ENCODE measurements at regions not wholly inside any gene's neighbourhood (a gene's known extent, or its start where the extent isn't known, plus 50 kb on each side); places are given as distances from the start of the nearest gene placed in this dataset.
A peak's percentile ranks its signal among the peaks of the same experiment; 100 is the strongest.
"Not testable (repeated sequence)": the region's sequence is repeated elsewhere in the genome, so short reads cannot be mapped to it uniquely, and the experiment has no call there.

DNA sequence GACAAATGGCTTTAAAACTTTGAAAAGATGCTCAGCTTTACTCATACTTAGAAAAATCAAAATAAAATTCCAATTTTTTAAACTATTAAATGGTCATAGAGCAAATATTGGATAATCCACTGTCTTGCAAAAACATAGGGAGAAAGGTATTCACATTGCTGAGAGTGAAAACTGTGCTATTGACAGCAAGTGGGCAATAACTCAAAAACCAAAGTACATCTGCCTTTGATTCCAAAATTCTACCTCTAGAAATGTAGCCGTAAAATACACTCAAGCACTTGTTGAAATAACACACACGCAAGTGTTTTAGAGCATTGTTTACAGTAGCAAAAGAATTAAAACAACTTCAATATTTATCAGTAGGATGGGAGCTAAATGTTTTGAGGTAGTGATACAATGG is 210.6 kb upstream of the HS3ST3A1 start:
- Mint-ChIP-seq H3K27me3 (no peaks in the 10 kb centered on the region), H3K9me3 (peaks cover 0 to 8% (median 0%) of the 10 kb centered on the region in 9 donors), H3K36me3 (peaks cover 0 to 10% (median 9%) of the 10 kb centered on the region in 3 donors), H3K4me1 (no peaks in the 10 kb centered on the region), H3K4me3 (no peak overlapping the region), H3K27ac (no peak overlapping the region)
- DNase-seq (no peak), ATAC-seq (no peak)
- POLR2A ChIA-PET, result no interaction called here

DNA sequence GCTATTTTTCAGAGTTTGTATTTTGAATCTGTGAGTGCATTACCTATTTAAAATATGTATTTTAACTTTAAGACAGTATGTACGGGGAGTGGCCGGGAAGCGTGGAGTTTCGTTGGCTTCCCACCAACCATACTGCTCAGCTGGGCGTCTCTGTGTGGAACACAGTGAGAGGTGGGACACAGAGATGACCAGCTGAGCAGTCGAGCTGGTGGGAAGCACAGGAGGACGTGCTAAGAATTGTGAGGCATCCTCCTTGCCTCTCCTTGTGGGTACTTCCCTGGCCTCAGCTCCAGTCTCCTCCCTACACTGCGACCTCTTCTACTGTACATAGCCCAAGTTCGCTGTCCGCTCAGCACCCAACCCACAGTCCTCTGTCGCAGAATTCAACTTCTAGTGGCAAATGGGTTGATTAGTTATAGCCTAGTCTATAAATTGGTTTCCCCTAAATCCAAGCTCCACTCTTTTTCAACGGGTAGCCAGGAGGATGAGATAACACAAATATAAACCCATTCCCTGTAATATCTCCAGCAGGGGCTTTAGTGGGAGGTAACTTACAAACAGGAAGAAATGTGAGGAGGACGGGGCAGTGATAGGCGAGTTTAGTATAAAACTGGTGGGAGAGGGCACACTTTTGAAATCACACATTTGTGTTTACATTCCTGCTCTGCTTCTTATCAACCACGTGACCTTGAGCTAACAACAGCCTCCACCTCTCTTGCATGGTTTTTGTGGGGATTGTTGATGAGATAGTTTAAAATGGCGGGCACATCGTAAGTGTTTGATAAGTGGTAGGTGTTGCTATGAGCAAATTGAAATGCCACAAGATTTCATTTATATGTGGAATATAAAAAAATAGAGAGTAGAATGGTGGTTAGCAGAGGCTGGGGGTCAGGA is 211.9 kb upstream of the HS3ST3A1 start:
- no peak overlapping the region for H3K4me3 Mint-ChIP-seq
- no peak overlapping the region for H3K27ac Mint-ChIP-seq
- ATAC-seq (no peak), DNase-seq (no peak)
- POLR2A ChIA-PET, result no interaction called here
- H3K9me3 Mint-ChIP-seq, result peaks cover 0 to 8% (median 0%) of the 10 kb centered on the region in 9 donors
- H3K27me3 Mint-ChIP-seq, result no peaks in the 10 kb centered on the region
- peaks cover 0 to 9% (median 7%) of the 10 kb centered on the region in 3 donors for H3K36me3 Mint-ChIP-seq
- H3K4me1 Mint-ChIP-seq, result no peaks in the 10 kb centered on the region

DNA sequence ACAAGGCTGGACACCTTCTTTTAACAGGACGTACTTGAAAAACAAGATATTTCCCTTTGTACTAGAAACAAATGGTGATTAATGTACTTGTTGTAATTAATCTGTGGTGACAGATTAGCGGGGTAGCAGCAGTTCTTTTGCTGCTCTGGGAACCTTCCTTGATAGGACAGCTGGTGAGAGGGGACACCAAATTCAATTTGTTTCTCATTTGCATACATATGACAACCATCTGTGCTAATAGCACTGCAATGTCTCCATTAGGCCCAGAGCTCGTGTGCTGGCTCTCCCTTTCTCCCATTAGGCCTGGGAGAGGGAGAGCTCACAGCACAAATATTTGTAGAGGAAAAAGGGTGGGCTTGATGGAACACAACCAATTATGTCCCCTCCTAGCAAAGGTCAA is 221.0 kb upstream of the HS3ST3A1 start:
- H3K4me3 Mint-ChIP-seq, result no peak overlapping the region
- H3K9me3 Mint-ChIP-seq, result peaks cover 0 to 6% (median 3%) of the 10 kb centered on the region in 9 donors
- H3K36me3 Mint-ChIP-seq, result peaks cover 0 to 2% (median under 1%) of the 10 kb centered on the region in 3 donors
- H3K27ac Mint-ChIP-seq, result no peak overlapping the region
- DNase-seq, result no peak
- peaks cover 0 to 1% (median 0%) of the 10 kb centered on the region in 5 donors for H3K27me3 Mint-ChIP-seq
- peaks cover 2 to 10% (median 5%) of the 10 kb centered on the region in 4 donors for H3K4me1 Mint-ChIP-seq
- ATAC-seq, result no peak
- POLR2A ChIA-PET, result no interaction called here

GRCh38 chr17:13825526-13826040 is 223.9 kb upstream of the HS3ST3A1 start:
- peaks cover 0 to 8% (median 3%) of the 10 kb centered on the region in 9 donors for H3K9me3 Mint-ChIP-seq

GRCh38 chr17:13827118-13827517 is 225.4 kb upstream of the HS3ST3A1 start:
- Mint-ChIP-seq H3K36me3 (peaks cover 0 to 16% (median 14%) of the 10 kb centered on the region in 3 donors), H3K9me3 (peaks cover 0 to 8% (median 3%) of the 10 kb centered on the region in 9 donors), H3K4me3 (no peak overlapping the region), H3K27ac (no peak overlapping the region), H3K27me3 (peaks cover 0 to 1% (median 0%) of the 10 kb centered on the region in 5 donors), H3K4me1 (peaks cover 2 to 10% (median 5%) of the 10 kb centered on the region in 4 donors)
- no peak for DNase-seq
- no peak for ATAC-seq
- POLR2A ChIA-PET, result no interaction called here

More at GRCh38 chr17:13825526-13826040, 223.9 kb upstream of the HS3ST3A1 start:
- DNase-seq (no peak), ATAC-seq (no peak)
- Mint-ChIP-seq H3K27ac (no peak overlapping the region), H3K4me3 (no peak overlapping the region), H3K4me1 (peaks cover 2 to 10% (median 5%) of the 10 kb centered on the region in 4 donors), H3K36me3 (peaks cover 0 to 14% (median 12%) of the 10 kb centered on the region in 3 donors), H3K27me3 (peaks cover 0 to 1% (median 0%) of the 10 kb centered on the region in 5 donors)
- POLR2A ChIA-PET, result no interaction called here

GRCh38 chr17:13833921-13834320 is 232.2 kb upstream of the HS3ST3A1 start:
- ATAC-seq (no peak), DNase-seq (no peak)
- no peak overlapping the region for H3K27ac Mint-ChIP-seq
- H3K27me3 Mint-ChIP-seq, result no peaks in the 10 kb centered on the region
- peaks cover 3 to 16% (median 10%) of the 10 kb centered on the region in 3 donors for H3K36me3 Mint-ChIP-seq
- no peak overlapping the region for H3K4me3 Mint-ChIP-seq
- H3K9me3 Mint-ChIP-seq, result peaks cover 0 to 3% (median 0%) of the 10 kb centered on the region in 9 donors
- POLR2A ChIA-PET, result no interaction called here
- H3K4me1 Mint-ChIP-seq, result no peaks in the 10 kb centered on the region

DNA sequence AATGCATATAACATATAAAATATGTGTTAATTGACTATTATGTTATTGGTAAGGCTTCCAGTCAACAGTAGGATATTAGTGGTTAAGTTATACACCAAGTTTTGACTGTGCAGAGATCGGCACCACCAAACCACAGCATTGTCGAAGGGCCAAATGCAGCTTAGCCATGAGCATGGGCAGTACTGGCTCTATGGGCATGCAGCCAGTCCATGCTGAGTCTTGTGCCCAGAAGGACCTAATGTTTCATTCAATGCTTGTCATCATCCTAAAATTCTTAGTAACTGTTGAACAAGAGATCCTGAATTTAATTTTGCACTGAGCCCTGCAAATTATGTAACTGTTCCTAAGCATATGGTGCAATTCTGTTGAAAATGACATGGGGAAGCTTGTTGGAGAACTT is 233.4 kb upstream of the HS3ST3A1 start:
- H3K36me3 Mint-ChIP-seq, result peaks cover 3 to 10% (median 8%) of the 10 kb centered on the region in 3 donors
- no peaks in the 10 kb centered on the region for H3K27me3 Mint-ChIP-seq
- no peak for ATAC-seq
- no peak for DNase-seq
- H3K4me3 Mint-ChIP-seq, result no peak overlapping the region
- H3K4me1 Mint-ChIP-seq, result no peaks in the 10 kb centered on the region
- no peak overlapping the region for H3K27ac Mint-ChIP-seq
- H3K9me3 Mint-ChIP-seq, result peaks cover 0 to 3% (median 0%) of the 10 kb centered on the region in 9 donors
- POLR2A ChIA-PET, result no interaction called here

DNA sequence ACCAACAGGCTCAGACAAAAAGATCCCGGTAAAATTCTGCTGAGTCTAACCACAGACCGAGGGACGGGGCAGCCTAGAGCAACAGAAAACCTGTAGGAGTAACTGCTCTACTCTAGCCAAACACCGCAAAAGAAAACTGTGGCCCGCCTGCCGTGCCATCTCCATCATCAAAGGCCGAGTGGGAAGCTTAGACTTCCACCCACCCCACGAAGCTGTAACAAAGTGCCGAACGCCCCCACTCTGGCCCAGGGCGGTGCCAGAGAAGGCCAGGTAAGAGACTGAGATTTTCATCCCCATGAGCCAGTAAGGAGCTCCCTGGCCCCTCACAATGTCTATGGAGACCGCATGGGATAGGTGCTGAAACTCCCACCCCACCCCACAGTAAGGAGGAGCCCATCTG is 231.9 kb upstream of the COX10 start:
- Mint-ChIP-seq H3K9me3 (peaks cover 0 to under 1% (median 0%) of the 10 kb centered on the region in 9 donors), H3K27ac (peak overlapping the region in 1 of 10 donors; percentile 22), H3K27me3 (no peaks in the 10 kb centered on the region), H3K36me3 (peaks cover 2 to 5% (median 4%) of the 10 kb centered on the region in 3 donors), H3K4me3 (no peak overlapping the region), H3K4me1 (no peaks in the 10 kb centered on the region)
- no peak for ATAC-seq
- no peak for DNase-seq
- POLR2A ChIA-PET, result interaction anchor here (1.0 kb wide), 1 partner anchor 465 kb away, joined by 3 read pairs; no protein-coding TSS in a partner anchor

DNA sequence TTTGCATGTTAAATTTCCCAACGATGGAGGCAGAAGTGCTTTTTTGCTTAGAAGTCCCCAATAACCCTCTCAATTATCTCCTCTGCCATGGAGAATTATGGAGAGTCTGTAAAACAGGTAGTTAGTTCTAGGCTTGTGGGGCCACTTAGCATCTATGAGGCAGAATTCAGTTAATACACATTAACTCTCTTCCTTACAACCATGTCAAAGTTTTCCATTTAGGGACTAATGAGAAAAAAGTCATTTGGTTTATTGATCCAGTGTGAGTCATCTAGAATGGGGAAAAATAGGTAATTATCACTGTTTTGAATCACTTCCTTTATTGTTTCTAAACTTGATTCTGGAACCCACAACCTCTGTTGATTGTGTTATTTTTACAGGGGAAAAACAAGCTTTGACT is 229.1 kb upstream of the COX10 start:
- POLR2A ChIA-PET, result no interaction called here
- DNase-seq (no peak), ATAC-seq (no peak)
- Mint-ChIP-seq H3K27me3 (no peaks in the 10 kb centered on the region), H3K27ac (no peak overlapping the region), H3K4me3 (no peak overlapping the region), H3K9me3 (no peaks in the 10 kb centered on the region), H3K4me1 (no peaks in the 10 kb centered on the region), H3K36me3 (peaks cover 0 to 2% (median 0%) of the 10 kb centered on the region in 3 donors)

GRCh38 chr17:13843862-13844635 is 225.3 kb upstream of the COX10 start:
- no peaks in the 10 kb centered on the region for H3K4me1 Mint-ChIP-seq
- peaks cover 0 to 1% (median 0%) of the 10 kb centered on the region in 5 donors for H3K27me3 Mint-ChIP-seq

DNA sequence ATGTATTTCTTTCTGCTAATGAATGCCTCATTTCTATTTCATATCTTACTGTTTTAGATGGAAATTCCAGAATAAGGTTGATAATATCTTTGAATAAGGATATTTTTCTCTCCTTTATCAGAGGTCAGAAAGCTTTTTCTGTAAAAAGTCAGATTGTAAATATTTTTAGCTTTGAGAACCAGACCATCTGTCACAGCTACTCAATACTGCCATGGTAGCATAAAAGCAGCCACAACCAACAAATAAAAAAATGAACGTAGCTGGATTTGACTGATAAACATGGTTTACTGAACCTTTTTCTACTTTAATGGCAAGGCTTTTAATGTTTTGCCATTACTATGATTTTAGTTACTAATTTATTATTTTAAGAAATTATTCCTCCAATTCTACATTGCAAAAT is 217.4 kb upstream of the COX10 start:
- DNase-seq (no peak), ATAC-seq (no peak)
- Mint-ChIP-seq H3K9me3 (peaks cover 0 to 15% (median 7%) of the 10 kb centered on the region in 9 donors), H3K4me1 (peaks cover 0 to 2% (median 0%) of the 10 kb centered on the region in 4 donors), H3K27me3 (peaks cover 0 to 4% (median 0%) of the 10 kb centered on the region in 5 donors), H3K27ac (no peak overlapping the region), H3K36me3 (peaks cover 2 to 30% (median 11%) of the 10 kb centered on the region in 3 donors), H3K4me3 (no peak overlapping the region)
- POLR2A ChIA-PET, result no interaction called here

More at GRCh38 chr17:13843862-13844635, 225.3 kb upstream of the COX10 start:
- DNase-seq, result no peak
- peaks cover 2 to 13% (median 6%) of the 10 kb centered on the region in 3 donors for H3K36me3 Mint-ChIP-seq
- POLR2A ChIA-PET, result no interaction called here
- peaks cover 0 to 9% (median 3%) of the 10 kb centered on the region in 9 donors for H3K9me3 Mint-ChIP-seq
- ATAC-seq, result no peak
- H3K27ac Mint-ChIP-seq, result no peak overlapping the region
- no peak overlapping the region for H3K4me3 Mint-ChIP-seq

- Mint-ChIP-seq H3K9me3 (peaks cover 4 to 43% (median 19%) of the 10 kb centered on the region in 9 donors), H3K36me3 (peaks cover 0 to 40% (median 16%) of the 10 kb centered on the region in 3 donors)
- H3K4me3 Mint-ChIP-seq, H3K27ac Mint-ChIP-seq, POLR2A ChIA-PET, H3K27me3 Mint-ChIP-seq, DNase-seq, ATAC-seq, H3K4me1 Mint-ChIP-seq: not testable (repeated sequence)
Measured at GRCh38 chr17:13855730-13856129, 213.6 kb upstream of the COX10 start.

All from naive thymus-derived CD8-positive, alpha-beta T cell (primary cell).